Retinal pigment epithelial cell (primary cell): ENCODE measurements at regions not wholly inside any gene's neighbourhood (a gene's known extent, or its start where the extent isn't known, plus 50 kb on each side); places are given as distances from the start of the nearest gene placed in this dataset.

Source experiments
- DNase-seq: peaks from one replicate; pipeline ENCODE4 v3.0.0-alpha.2; 2010; ENCODE audit warnings: low read depth
- H3K4me3 ChIP-seq: 2 replicates; pipeline ENCODE4 v1.5.1; 2011; ENCODE audit warnings: mild to moderate bottlenecking, low read length, control low read depth, moderate library complexity
- TF ChIP-seq, protein P1 (sequence below): conservative IDR thresholded peaks from 2 replicates; pipeline ENCODE4 v1.5.1; 2011; ENCODE audit warnings: low read depth, low read length, control low read depth, inconsistent platforms

GRCh38 chr12:107364875-107365518 is 271.6 kb upstream of the CRY1 start:
- DNase-seq: no peak
- H3K4me3 ChIP-seq: no peak overlapping the region

DNA sequence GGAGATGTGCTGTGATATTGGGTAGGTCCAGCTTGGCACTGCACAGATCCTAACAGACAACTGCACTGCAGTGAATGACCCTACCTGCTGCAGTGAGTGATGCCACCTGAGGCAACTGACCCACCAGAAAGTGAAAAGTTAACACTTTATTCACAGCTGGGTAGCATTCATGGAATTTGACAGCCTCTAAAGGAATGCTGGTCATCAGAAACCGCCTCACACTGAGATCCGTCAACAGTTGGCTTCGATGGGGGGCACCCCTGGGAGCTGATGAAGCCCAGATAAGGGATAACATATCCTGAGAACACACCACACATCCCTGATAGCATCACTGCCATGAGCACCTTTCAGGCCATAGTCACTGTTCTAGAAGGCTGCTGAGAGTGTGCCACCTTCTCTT is 272.4 kb upstream of the CRY1 start:
- TF ChIP-seq, protein P1, sequence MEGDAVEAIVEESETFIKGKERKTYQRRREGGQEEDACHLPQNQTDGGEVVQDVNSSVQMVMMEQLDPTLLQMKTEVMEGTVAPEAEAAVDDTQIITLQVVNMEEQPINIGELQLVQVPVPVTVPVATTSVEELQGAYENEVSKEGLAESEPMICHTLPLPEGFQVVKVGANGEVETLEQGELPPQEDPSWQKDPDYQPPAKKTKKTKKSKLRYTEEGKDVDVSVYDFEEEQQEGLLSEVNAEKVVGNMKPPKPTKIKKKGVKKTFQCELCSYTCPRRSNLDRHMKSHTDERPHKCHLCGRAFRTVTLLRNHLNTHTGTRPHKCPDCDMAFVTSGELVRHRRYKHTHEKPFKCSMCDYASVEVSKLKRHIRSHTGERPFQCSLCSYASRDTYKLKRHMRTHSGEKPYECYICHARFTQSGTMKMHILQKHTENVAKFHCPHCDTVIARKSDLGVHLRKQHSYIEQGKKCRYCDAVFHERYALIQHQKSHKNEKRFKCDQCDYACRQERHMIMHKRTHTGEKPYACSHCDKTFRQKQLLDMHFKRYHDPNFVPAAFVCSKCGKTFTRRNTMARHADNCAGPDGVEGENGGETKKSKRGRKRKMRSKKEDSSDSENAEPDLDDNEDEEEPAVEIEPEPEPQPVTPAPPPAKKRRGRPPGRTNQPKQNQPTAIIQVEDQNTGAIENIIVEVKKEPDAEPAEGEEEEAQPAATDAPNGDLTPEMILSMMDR: no peak
- no peak overlapping the region for H3K4me3 ChIP-seq
- DNase-seq: no peak

More at GRCh38 chr12:107364875-107365518, 271.6 kb upstream of the CRY1 start:
- TF ChIP-seq, protein P1: no peak

DNA sequence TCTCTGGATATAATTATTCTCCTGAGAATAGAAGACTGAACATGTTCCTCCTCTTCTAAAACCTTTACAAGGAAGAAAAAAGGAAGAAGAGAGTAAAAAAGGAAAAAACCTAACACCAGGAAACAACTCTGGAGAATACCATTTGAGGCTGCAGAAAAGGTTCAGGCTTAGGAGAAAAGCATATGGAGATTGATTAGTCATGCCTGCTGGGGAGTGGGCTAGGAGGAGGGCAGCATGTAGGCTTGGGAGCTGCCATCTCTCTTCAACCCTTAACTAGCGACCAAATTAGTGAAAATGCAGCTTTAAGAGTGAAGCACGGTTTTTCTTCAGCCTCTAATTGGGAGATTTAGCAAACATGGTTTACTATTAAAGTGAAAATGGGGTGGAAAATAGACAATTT is 273.0 kb upstream of the CRY1 start:
- no peak for DNase-seq
- TF ChIP-seq, protein P1: no peak
- no peak overlapping the region for H3K4me3 ChIP-seq

- no peak overlapping the region for H3K4me3 ChIP-seq
- no peak for DNase-seq
- TF ChIP-seq, protein P1: no peak
Measured at GRCh38 chr12:107368586-107368985, 275.2 kb upstream of the CRY1 start.

DNA sequence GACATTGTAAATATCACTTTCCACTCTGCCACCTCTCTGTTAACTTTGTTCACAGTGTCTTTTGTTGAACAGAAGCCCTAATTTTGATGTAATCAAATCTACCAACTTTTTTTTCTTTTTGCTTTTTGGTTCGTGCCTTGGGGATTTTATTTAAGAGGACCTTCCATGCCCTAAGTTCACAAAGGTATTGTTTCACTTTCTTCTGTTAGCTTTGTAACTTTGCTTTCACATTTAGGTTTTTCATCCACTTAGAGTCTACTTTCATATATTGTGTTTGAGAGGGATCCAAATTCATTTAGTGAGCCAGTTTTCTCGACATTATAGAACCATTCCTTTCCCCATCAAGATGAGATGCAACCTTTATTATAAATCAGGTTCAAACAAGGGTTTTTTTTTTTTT is 275.7 kb upstream of the CRY1 start:
- TF ChIP-seq, protein P1: no peak
- no peak for DNase-seq
- no peak overlapping the region for H3K4me3 ChIP-seq

DNA sequence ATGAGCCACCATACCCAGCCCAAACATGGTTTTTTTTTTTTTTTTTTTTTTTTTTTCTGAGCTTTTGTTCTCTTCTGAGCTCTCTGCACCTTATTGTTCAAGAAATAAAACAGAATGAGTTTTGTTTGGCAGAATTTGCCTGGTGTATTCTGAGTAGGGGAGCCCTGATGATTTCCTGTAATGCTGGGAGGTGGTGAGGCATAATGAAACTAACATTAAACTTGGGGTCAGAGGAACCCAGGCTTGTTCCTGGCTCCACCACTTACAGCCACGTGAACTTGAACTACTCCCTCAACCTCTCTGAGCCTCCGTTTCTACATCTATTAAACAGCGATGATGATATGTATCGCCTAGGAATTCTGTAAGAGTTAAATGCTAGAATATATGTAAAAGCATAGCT is 276.3 kb upstream of the CRY1 start:
- no peak for DNase-seq
- TF ChIP-seq, protein P1: no peak
- H3K4me3 ChIP-seq: no peak overlapping the region

GRCh38 chr12:107372229-107372658 is 278.9 kb upstream of the CRY1 start:
- DNase-seq: no peak
- H3K4me3 ChIP-seq: no peak overlapping the region
- TF ChIP-seq, protein P1: no peak
